ENCODE measurements at regions not wholly inside any gene's neighbourhood (a gene's known extent, or its start where the extent isn't known, plus 50 kb on each side); places are given as distances from the start of the nearest gene placed in this dataset.

- no peaks in the 10 kb centered on the region for H3K36me3 ChIP-seq (replicated peaks; ENCODE audit: insufficient read depth, low read length)
Measured at GRCh38 chr10:28072573-28072972, 73.7 kb upstream of the ODAD2 start.

GRCh38 chr10:28060031-28060607, 61.2 kb upstream of the ODAD2 start:
- H3K9me2 ChIP-seq (replicated peaks; ENCODE audit: insufficient read depth, low read length): no peaks in the 10 kb centered on the region
- H4K20me1 ChIP-seq (ENCODE audit: insufficient read depth, low read length): no peaks in the 10 kb centered on the region
- H3K9ac ChIP-seq (ENCODE audit: low read length): no peak overlapping the region
- no peaks in the 10 kb centered on the region for H3K79me2 ChIP-seq (ENCODE audit: low read length)
- no peak overlapping the region for H3K27ac ChIP-seq (ENCODE audit: low read length)
- no peak overlapping the region for H2AFZ ChIP-seq (ENCODE audit: low read length)
- no peak overlapping the region for H3K4me2 ChIP-seq (ENCODE audit: low read depth, low read length)
- H3K9me3 ChIP-seq (replicated peaks; ENCODE audit: insufficient read depth, low read length): no peaks in the 10 kb centered on the region
- H3K36me3 ChIP-seq (replicated peaks; ENCODE audit: insufficient read depth, low read length): no peaks in the 10 kb centered on the region
- H3K4me1 ChIP-seq (ENCODE audit: low read length): no peaks in the 10 kb centered on the region
- H3F3A ChIP-seq (ENCODE audit: insufficient read depth, low read length): no peaks in the 10 kb centered on the region
- no peaks in the 10 kb centered on the region for H3K27me3 ChIP-seq (replicated peaks; ENCODE audit: insufficient read depth, low read length)
- no peak for DNase-seq
- H3K4me3 ChIP-seq (ENCODE audit: low read length): no peak overlapping the region
- TF ChIP-seq EZH2 (optimal IDR thresholded peaks at IDR 0.05; ENCODE audit: low read depth, low read length) (no peak), EZH2phosphoT487 (IDR thresholded peaks at IDR 0.05; ENCODE audit: low read length) (no peak), CTCF (IDR thresholded peaks at IDR 0.05; ENCODE audit: low read length) (no peak)

More at GRCh38 chr10:28072573-28072972, 73.7 kb upstream of the ODAD2 start:
- DNase-seq: no peak
- no peak overlapping the region for H2AFZ ChIP-seq (ENCODE audit: low read length)
- H4K20me1 ChIP-seq (ENCODE audit: insufficient read depth, low read length): no peaks in the 10 kb centered on the region
- no peaks in the 10 kb centered on the region for H3K9me3 ChIP-seq (replicated peaks; ENCODE audit: insufficient read depth, low read length)
- no peak overlapping the region for H3K4me2 ChIP-seq (ENCODE audit: low read depth, low read length)
- H3K79me2 ChIP-seq (ENCODE audit: low read length): no peaks in the 10 kb centered on the region
- H3K9ac ChIP-seq (ENCODE audit: low read length): no peak overlapping the region
- no peaks in the 10 kb centered on the region for H3F3A ChIP-seq (ENCODE audit: insufficient read depth, low read length)
- no peaks in the 10 kb centered on the region for H3K27me3 ChIP-seq (replicated peaks; ENCODE audit: insufficient read depth, low read length)
- no peaks in the 10 kb centered on the region for H3K9me2 ChIP-seq (replicated peaks; ENCODE audit: insufficient read depth, low read length)
- no peak overlapping the region for H3K4me3 ChIP-seq (ENCODE audit: low read length)
- TF ChIP-seq CTCF (IDR thresholded peaks at IDR 0.05; ENCODE audit: low read length): no peak
- no peak for TF ChIP-seq EZH2 (optimal IDR thresholded peaks at IDR 0.05; ENCODE audit: low read depth, low read length)
- no peak for TF ChIP-seq EZH2phosphoT487 (IDR thresholded peaks at IDR 0.05; ENCODE audit: low read length)
- no peak overlapping the region for H3K27ac ChIP-seq (ENCODE audit: low read length)
- H3K4me1 ChIP-seq (ENCODE audit: low read length): no peaks in the 10 kb centered on the region

- Histone ChIP-seq H3K4me3 (ENCODE audit: low read length) (no peak overlapping the region), H3K27ac (ENCODE audit: low read length) (no peak overlapping the region), H3K4me1 (ENCODE audit: low read length) (no peaks in the 10 kb centered on the region), H3K9ac (ENCODE audit: low read length) (no peak overlapping the region), H3F3A (ENCODE audit: insufficient read depth, low read length) (no peaks in the 10 kb centered on the region), H2AFZ (ENCODE audit: low read length) (no peak overlapping the region), H4K20me1 (ENCODE audit: insufficient read depth, low read length) (no peaks in the 10 kb centered on the region), H3K79me2 (ENCODE audit: low read length) (no peaks in the 10 kb centered on the region), H3K9me2 (replicated peaks; ENCODE audit: insufficient read depth, low read length) (no peaks in the 10 kb centered on the region), H3K4me2 (ENCODE audit: low read depth, low read length) (no peak overlapping the region), H3K36me3 (replicated peaks; ENCODE audit: insufficient read depth, low read length) (no peaks in the 10 kb centered on the region), H3K9me3 (replicated peaks; ENCODE audit: insufficient read depth, low read length) (no peaks in the 10 kb centered on the region), H3K27me3 (replicated peaks; ENCODE audit: insufficient read depth, low read length) (no peaks in the 10 kb centered on the region)
- TF ChIP-seq CTCF (IDR thresholded peaks at IDR 0.05; ENCODE audit: low read length) (no peak), EZH2 (optimal IDR thresholded peaks at IDR 0.05; ENCODE audit: low read depth, low read length) (no peak), EZH2phosphoT487 (IDR thresholded peaks at IDR 0.05; ENCODE audit: low read length) (no peak)
- DNase-seq: no peak
Measured at GRCh38 chr10:28058746-28059145, 59.9 kb upstream of the ODAD2 start.

Data from MM.1S (cell line).